ENCODE measurements at regions not wholly inside any gene's neighbourhood (a gene's known extent, or its start where the extent isn't known, plus 50 kb on each side); places are given as distances from the start of the nearest gene placed in this dataset.

DNA sequence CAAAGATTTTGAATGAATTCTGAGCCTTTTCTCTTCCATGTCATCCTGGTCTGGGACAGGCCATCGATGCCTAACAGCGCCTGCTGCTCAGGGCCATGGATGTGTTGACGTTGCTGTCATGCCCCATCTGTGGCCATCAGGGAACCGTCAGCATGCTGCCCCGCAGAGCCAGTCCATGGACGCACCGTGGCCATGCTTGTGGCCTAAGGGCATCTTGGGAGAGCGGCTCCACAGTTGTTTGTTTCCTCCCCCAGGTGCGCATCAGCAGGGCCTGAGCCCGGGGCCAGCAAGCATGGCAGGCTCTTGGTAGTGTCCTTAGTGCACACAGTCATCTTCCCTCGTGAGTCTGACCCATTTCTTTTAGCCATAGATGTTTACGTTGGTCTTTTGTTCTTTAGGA lies 142.7 kb downstream of the VAPA start:
- TF ChIP-seq EZH2phosphoT487 (IDR thresholded peaks at IDR 0.05; ENCODE audit: borderline replicate concordance, low read length) = no peak
- TF ChIP-seq, protein P1, sequence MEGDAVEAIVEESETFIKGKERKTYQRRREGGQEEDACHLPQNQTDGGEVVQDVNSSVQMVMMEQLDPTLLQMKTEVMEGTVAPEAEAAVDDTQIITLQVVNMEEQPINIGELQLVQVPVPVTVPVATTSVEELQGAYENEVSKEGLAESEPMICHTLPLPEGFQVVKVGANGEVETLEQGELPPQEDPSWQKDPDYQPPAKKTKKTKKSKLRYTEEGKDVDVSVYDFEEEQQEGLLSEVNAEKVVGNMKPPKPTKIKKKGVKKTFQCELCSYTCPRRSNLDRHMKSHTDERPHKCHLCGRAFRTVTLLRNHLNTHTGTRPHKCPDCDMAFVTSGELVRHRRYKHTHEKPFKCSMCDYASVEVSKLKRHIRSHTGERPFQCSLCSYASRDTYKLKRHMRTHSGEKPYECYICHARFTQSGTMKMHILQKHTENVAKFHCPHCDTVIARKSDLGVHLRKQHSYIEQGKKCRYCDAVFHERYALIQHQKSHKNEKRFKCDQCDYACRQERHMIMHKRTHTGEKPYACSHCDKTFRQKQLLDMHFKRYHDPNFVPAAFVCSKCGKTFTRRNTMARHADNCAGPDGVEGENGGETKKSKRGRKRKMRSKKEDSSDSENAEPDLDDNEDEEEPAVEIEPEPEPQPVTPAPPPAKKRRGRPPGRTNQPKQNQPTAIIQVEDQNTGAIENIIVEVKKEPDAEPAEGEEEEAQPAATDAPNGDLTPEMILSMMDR (IDR thresholded peaks at IDR 0.05; ENCODE audit: low read depth, low read length, poor library complexity, severe bottlenecking) = no peak
